Caco-2 (cell line): ENCODE measurements at regions not wholly inside any gene's neighbourhood (a gene's known extent, or its start where the extent isn't known, plus 50 kb on each side); places are given as distances from the start of the nearest gene placed in this dataset.

ENCODE experiments used
- BruUV-seq: library from RNA; stranded (reverse); fragments of 400-500 nt; replicated peaks from 2 replicates; lab custom pipeline; 2021; lab: Mats Ljungman, UMichigan
- CTCF ChIA-PET: fragments of 300-600 bp; sonication (Branson Sonifier 250); formaldehyde crosslinking; loops from one replicate; lab custom pipeline; 2022; ENCODE audit warnings: antibody characterized with exemption; lab: Charles Lee
- POLR2A ChIA-PET: fragments of 300-600 bp; sonication (Branson Sonifier 250); formaldehyde crosslinking; loops from one replicate; lab custom pipeline; 2022; ENCODE audit warnings: antibody characterized with exemption; lab: Charles Lee
- DNase-seq, 2 experiments: peaks; one replicate each; pipeline versions ENCODE4 v3.0.0 to v3.0.0-alpha.2; 2020 to 2022
- H3K27me3 ChIP-seq: replicated peaks from 2 replicates; pipeline ENCODE4 v1.6.0; 2011; ENCODE audit warnings: low read length; ENCODE audit not compliant: control insufficient read depth, insufficient read depth
- H3K36me3 ChIP-seq: 2 replicates; pipeline ENCODE4 v1.5.1; 2011; ENCODE audit warnings: low read length; ENCODE audit not compliant: control insufficient read depth, insufficient read depth
- H3K4me1 ChIP-seq: fragments of 250-450 bp; sonication (Bioruptor Pico); 2 replicates; pipeline ENCODE4 v1.5.1; 2020; ENCODE audit warnings: mild to moderate bottlenecking
- H3K4me3 ChIP-seq: 2 replicates; pipeline ENCODE4 v1.5.1; 2011; ENCODE audit warnings: low read depth, mild to moderate bottlenecking, control low read depth, low read length
- H3K9me3 ChIP-seq: fragments of 250-450 bp; sonication (Bioruptor Pico); 2 replicates; pipeline ENCODE4 v1.5.1; 2020; ENCODE audit warnings: mild to moderate bottlenecking, moderate library complexity
- H3K27ac Mint-ChIP-seq: one replicate; pipeline ENCODE4 v1.8.0; 2022; ENCODE audit warnings: mixed read lengths; ENCODE audit not compliant: unreplicated experiment
- H3K27me3 Mint-ChIP-seq: one replicate; pipeline ENCODE4 v1.8.0; 2022; ENCODE audit warnings: mixed read lengths; ENCODE audit not compliant: insufficient read depth, unreplicated experiment
- H3K36me3 Mint-ChIP-seq: one replicate; pipeline ENCODE4 v1.8.0; 2022; ENCODE audit warnings: mild to moderate bottlenecking, mixed read lengths; ENCODE audit not compliant: insufficient read depth, unreplicated experiment
- H3K4me1 Mint-ChIP-seq: one replicate; pipeline ENCODE4 v1.8.0; 2022; ENCODE audit warnings: low read depth, mixed read lengths; ENCODE audit not compliant: unreplicated experiment
- H3K4me3 Mint-ChIP-seq: one replicate; pipeline ENCODE4 v1.8.0; 2022; ENCODE audit warnings: mild to moderate bottlenecking, moderate library complexity, mixed read lengths; ENCODE audit not compliant: unreplicated experiment
- H3K9me3 Mint-ChIP-seq: one replicate; pipeline ENCODE4 v1.8.0; 2022; ENCODE audit warnings: mixed read lengths; ENCODE audit not compliant: unreplicated experiment
- intact Hi-C: fragments of 100-400 bp; cut with micrococcal nuclease; formaldehyde crosslinking; loops from one replicate; pipeline ENCODE4 v1.10.0; 2022; ENCODE audit not compliant: unreplicated experiment
- TF ChIP-seq, protein P1 (sequence below), 2 experiments: fragments of 200-600 bp in 1 of 2; IDR thresholded peaks; 1 replicate in 1 of 2; 2 replicates in 1 of 2; pipeline versions ENCODE4 v1.5.1 to v1.8.0; 2011 to 2022; ENCODE audit warnings: antibody characterized with exemption in 1 of 2, control low read depth in 1 of 2, inconsistent platforms in 1 of 2, low read depth in 1 of 2, low read length in 1 of 2, mild to moderate bottlenecking in 1 of 2, moderate library complexity in 1 of 2; ENCODE audit not compliant: insufficient read depth in 1 of 2, severe bottlenecking in 1 of 2, unreplicated experiment in 1 of 2

DNA sequence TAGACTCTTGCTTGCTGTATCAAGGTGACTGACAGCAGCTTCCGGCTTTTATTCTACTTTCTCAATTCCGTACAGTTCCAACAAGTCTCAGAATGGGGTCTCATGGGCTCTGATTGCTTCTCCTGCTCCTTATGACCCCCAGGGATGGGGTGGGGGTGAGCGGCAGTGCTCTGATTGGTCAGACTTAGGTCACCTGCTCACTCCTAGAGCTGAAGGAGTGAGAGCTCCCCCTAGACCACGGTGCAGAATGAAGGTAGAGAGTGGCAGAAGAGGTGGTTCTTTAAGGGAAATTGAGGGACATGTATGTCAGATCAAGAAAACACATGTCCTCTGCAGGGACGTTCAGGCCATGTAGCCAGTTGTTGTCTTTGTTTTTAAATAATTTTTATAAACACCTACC lies 115.2 kb downstream of the C9orf152 start:
- CTCF ChIA-PET, result no interaction called here
- H3K36me3 Mint-ChIP-seq, result peaks cover 15% of the 10 kb centered on the region
- no peaks in the 10 kb centered on the region for H3K9me3 Mint-ChIP-seq
- no peaks in the 10 kb centered on the region for H3K27me3 ChIP-seq
- no peak overlapping the region for H3K4me3 ChIP-seq
- intact Hi-C loops, result no loop called here
- TF ChIP-seq, protein P1, sequence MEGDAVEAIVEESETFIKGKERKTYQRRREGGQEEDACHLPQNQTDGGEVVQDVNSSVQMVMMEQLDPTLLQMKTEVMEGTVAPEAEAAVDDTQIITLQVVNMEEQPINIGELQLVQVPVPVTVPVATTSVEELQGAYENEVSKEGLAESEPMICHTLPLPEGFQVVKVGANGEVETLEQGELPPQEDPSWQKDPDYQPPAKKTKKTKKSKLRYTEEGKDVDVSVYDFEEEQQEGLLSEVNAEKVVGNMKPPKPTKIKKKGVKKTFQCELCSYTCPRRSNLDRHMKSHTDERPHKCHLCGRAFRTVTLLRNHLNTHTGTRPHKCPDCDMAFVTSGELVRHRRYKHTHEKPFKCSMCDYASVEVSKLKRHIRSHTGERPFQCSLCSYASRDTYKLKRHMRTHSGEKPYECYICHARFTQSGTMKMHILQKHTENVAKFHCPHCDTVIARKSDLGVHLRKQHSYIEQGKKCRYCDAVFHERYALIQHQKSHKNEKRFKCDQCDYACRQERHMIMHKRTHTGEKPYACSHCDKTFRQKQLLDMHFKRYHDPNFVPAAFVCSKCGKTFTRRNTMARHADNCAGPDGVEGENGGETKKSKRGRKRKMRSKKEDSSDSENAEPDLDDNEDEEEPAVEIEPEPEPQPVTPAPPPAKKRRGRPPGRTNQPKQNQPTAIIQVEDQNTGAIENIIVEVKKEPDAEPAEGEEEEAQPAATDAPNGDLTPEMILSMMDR (IDR thresholded peaks at IDR 0.05; ENCODE audit: insufficient read depth in 1 of 2, low read depth in 1 of 2, low read length in 1 of 2, severe bottlenecking in 1 of 2, unreplicated experiment in 1 of 2), result no peak
- H3K4me1 ChIP-seq, result peaks cover 30% of the 10 kb centered on the region
- POLR2A ChIA-PET, result interaction anchor here (0.9 to 1.5 kb wide), 2 partner anchors 32 to 35 kb away, joined by 4 read pairs; no protein-coding TSS in a partner anchor
- BruUV-seq, result no TSS peak
- DNase-seq, result no peak
- peaks cover 32% of the 10 kb centered on the region for H3K4me1 Mint-ChIP-seq
- no peaks in the 10 kb centered on the region for H3K9me3 ChIP-seq
- H3K36me3 ChIP-seq, result no peaks in the 10 kb centered on the region
- H3K4me3 Mint-ChIP-seq, result no peak overlapping the region
- no peak overlapping the region for H3K27ac Mint-ChIP-seq
- no peaks in the 10 kb centered on the region for H3K27me3 Mint-ChIP-seq

DNA sequence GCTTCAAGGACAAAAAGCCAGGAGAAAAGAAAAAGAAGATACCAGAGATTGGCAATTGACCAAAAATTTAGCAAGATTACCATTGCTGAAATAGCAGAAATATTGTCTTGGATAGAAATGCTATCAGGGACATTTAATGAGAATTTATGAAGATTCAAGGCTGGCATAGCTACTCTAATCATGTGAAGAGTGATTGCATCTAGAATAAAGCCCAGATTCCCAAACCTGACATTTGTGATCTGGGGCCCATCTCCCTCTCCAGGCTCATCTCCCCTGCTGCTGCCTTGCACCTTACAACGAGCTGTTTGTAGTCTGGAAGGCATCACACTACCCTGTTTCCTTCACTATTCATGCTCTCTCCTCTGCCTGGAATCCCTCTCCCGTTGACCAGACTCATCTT lies 114.5 kb downstream of the C9orf152 start:
- Histone ChIP-seq H3K4me1 (peaks cover 26% of the 10 kb centered on the region), H3K36me3 (no peaks in the 10 kb centered on the region), H3K27me3 (no peaks in the 10 kb centered on the region), H3K4me3 (no peak overlapping the region), H3K9me3 (no peaks in the 10 kb centered on the region)
- Mint-ChIP-seq H3K9me3 (no peaks in the 10 kb centered on the region), H3K36me3 (peaks cover 15% of the 10 kb centered on the region), H3K4me3 (no peak overlapping the region), H3K4me1 (peaks cover 30% of the 10 kb centered on the region), H3K27me3 (no peaks in the 10 kb centered on the region), H3K27ac (peak overlapping the region; percentile 18)
- POLR2A ChIA-PET, result interaction anchor here (1.5 kb wide), 1 partner anchor 32 kb away, joined by 4 read pairs; no protein-coding TSS in a partner anchor
- no peak for DNase-seq
- BruUV-seq, result no TSS peak
- CTCF ChIA-PET, result no interaction called here
- intact Hi-C loops, result no loop called here
- TF ChIP-seq, protein P1 (IDR thresholded peaks at IDR 0.05; ENCODE audit: insufficient read depth in 1 of 2, low read depth in 1 of 2, low read length in 1 of 2, severe bottlenecking in 1 of 2, unreplicated experiment in 1 of 2), result no peak

DNA sequence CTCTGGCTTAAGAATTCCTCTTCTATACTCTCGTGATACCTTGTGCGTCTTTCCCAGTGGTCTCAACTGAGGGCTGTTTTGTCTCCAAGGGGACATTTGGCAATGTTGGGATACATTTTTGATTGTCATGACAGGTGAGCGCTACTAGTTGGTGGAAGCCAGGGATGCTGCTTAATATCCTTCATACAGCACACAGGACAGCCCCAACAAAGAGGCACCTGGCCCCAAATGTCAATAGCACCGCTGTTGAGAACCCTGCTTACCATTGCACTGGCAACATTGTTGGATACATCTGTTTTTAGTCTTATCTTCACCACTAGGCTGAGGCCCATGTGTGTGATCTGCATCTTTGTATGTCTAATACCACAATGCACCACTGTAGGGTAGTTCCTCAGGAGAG lies 114.1 kb downstream of the C9orf152 start:
- TF ChIP-seq, protein P1 (IDR thresholded peaks at IDR 0.05; ENCODE audit: insufficient read depth in 1 of 2, low read depth in 1 of 2, low read length in 1 of 2, severe bottlenecking in 1 of 2, unreplicated experiment in 1 of 2), result no peak
- Mint-ChIP-seq H3K36me3 (peaks cover 15% of the 10 kb centered on the region), H3K27me3 (no peaks in the 10 kb centered on the region), H3K9me3 (no peaks in the 10 kb centered on the region), H3K4me1 (peaks cover 31% of the 10 kb centered on the region), H3K4me3 (no peak overlapping the region), H3K27ac (peak overlapping the region; percentile 18)
- POLR2A ChIA-PET, result no interaction called here
- Histone ChIP-seq H3K9me3 (no peaks in the 10 kb centered on the region), H3K4me1 (peaks cover 27% of the 10 kb centered on the region), H3K4me3 (no peak overlapping the region), H3K27me3 (no peaks in the 10 kb centered on the region), H3K36me3 (no peaks in the 10 kb centered on the region)
- no peak for DNase-seq
- intact Hi-C loops, result no loop called here
- BruUV-seq, result no TSS peak
- CTCF ChIA-PET, result no interaction called here
